SU-DHL-6 (cell line): ENCODE measurements at regions not wholly inside any gene's neighbourhood (a gene's known extent, or its start where the extent isn't known, plus 50 kb on each side); places are given as distances from the start of the nearest gene placed in this dataset.

ENCODE experiments used
- H2AFZ ChIP-seq: fragments of 200-600 bp; sonication (generic); 2 replicates; pipeline ENCODE4 v1.6.1; 2014; ENCODE audit warnings: low read depth, mild to moderate bottlenecking, moderate library complexity, mixed read lengths, antibody characterized with exemption, low read length; ENCODE audit not compliant: severe bottlenecking
- H3F3A ChIP-seq: fragments of 200-600 bp; shearing (Covaris generic); 2 replicates; pipeline ENCODE4 v1.6.0; 2016; ENCODE audit warnings: antibody characterized with exemption, mild to moderate bottlenecking; ENCODE audit not compliant: insufficient read depth
- H3K27ac ChIP-seq: fragments of 200-600 bp; sonication (generic); 2 replicates; pipeline ENCODE4 v1.5.1; 2016; ENCODE audit warnings: low read depth, mild to moderate bottlenecking, low read length, moderate library complexity, mixed read lengths
- H3K27me3 ChIP-seq: fragments of 200-600 bp; sonication (generic), shearing (Covaris generic); 2 replicates; pipeline ENCODE4 v1.6.0; 2014; ENCODE audit warnings: mild to moderate bottlenecking, low read length
- H3K36me3 ChIP-seq: fragments of 200-600 bp; sonication (generic); 2 replicates; pipeline ENCODE4 v1.6.1; 2014; ENCODE audit warnings: mild to moderate bottlenecking, low read length, mixed read lengths
- H3K4me2 ChIP-seq: fragments of 300-600, 200-600 bp; shearing (Covaris generic), sonication (generic); 2 replicates; pipeline ENCODE4 v1.6.0; 2014; ENCODE audit warnings: low read length, low read depth, mild to moderate bottlenecking; ENCODE audit not compliant: poor library complexity, severe bottlenecking
- H3K4me3 ChIP-seq: fragments of 200-600 bp; sonication (generic); 2 replicates; pipeline ENCODE4 v1.5.1; 2014; ENCODE audit warnings: antibody characterized with exemption, low read length, mild to moderate bottlenecking, mixed read lengths; ENCODE audit not compliant: insufficient read depth, poor library complexity, severe bottlenecking
- H3K79me2 ChIP-seq: fragments of 200-600 bp; sonication (generic); 2 replicates; pipeline ENCODE4 v1.6.1; 2014; ENCODE audit warnings: mild to moderate bottlenecking, low read length, moderate library complexity; ENCODE audit not compliant: insufficient read depth
- H3K9ac ChIP-seq: fragments of 200-600 bp; sonication (generic); 2 replicates; pipeline ENCODE4 v1.7.0; 2014; ENCODE audit warnings: mild to moderate bottlenecking, low read length
- H3K9me2 ChIP-seq: fragments of 200-600 bp; sonication (generic); replicated peaks from 2 replicates; pipeline ENCODE4 v1.6.1; 2014; ENCODE audit warnings: low read length; ENCODE audit not compliant: insufficient read depth
- H3K9me3 ChIP-seq: fragments of 200-600 bp; sonication (generic); 2 replicates; pipeline ENCODE4 v1.6.1; 2014; ENCODE audit warnings: low read length, mixed read lengths; ENCODE audit not compliant: insufficient read depth
- H4K20me1 ChIP-seq: fragments of 200-600 bp; sonication (generic); 2 replicates; pipeline ENCODE4 v1.6.1; 2014; ENCODE audit warnings: low read depth, mild to moderate bottlenecking, antibody characterized with exemption, low read length, moderate library complexity, mixed read lengths
- CTCF ChIP-seq: fragments of 200-600 bp; sonication (generic); IDR thresholded peaks from one replicate; pipeline ENCODE4 v1.5.1; 2017; ENCODE audit warnings: antibody characterized with exemption, mild to moderate bottlenecking, low read length, moderate library complexity; ENCODE audit not compliant: insufficient read depth, poor library complexity, severe bottlenecking
- EZH2phosphoT487 ChIP-seq: fragments of 200-600 bp; sonication (generic), shearing (Covaris generic); conservative IDR thresholded peaks from 2 replicates; pipeline ENCODE4 v1.6.1; 2018; ENCODE audit warnings: mild to moderate bottlenecking, antibody characterized with exemption, low read length, moderate library complexity, mixed read lengths

DNA sequence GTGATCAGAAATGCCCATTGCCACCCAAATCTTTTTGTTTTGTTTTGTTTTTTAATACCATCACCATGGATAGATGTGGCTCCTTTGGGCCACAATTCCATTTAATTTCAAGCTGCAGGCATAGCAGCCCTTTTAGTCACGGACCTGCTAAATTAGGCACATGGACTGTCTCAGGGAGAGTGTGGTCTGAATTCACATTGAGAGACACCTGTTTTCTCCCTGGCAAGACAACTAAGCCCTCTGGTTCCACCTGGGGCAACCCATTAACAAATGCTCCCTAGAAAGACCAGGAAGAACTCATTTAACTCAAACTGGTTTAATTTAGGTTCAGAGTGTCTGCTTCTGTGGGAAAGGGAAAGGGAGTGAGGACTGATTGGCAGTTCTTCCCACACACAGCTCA lies 88.2 kb upstream of the ANKRD1 start:
- no peak overlapping the region for H3K27ac ChIP-seq
- H3K79me2 ChIP-seq, result no peaks in the 10 kb centered on the region
- H3K4me2 ChIP-seq, result no peak overlapping the region
- TF ChIP-seq EZH2phosphoT487 (no peak), CTCF (no peak)
- H3K9me3 ChIP-seq, result no peaks in the 10 kb centered on the region
- H3F3A ChIP-seq, result no peaks in the 10 kb centered on the region
- no peak overlapping the region for H3K4me3 ChIP-seq
- H4K20me1 ChIP-seq, result no peaks in the 10 kb centered on the region
- no peaks in the 10 kb centered on the region for H3K9me2 ChIP-seq
- no peaks in the 10 kb centered on the region for H3K27me3 ChIP-seq
- no peak overlapping the region for H3K9ac ChIP-seq
- H2AFZ ChIP-seq, result no peak overlapping the region
- no peaks in the 10 kb centered on the region for H3K36me3 ChIP-seq

DNA sequence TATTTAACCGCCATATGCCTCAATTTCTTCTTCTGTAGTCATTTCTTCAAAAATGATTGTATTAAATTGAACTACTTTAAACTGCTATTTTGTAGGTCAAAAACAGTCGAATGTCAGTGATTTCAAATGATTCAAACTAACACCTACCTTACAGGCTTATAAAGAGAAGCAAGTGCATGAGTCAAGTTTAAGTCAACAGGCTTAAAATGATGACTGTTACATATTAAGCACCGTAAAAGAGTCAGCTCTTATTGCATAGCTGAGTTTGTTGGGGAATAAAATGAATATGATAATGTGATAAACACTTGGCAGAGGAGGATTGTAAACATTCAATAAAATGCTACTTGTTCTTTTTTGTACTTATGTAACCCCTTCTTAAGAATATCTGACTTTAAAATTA lies 90.1 kb upstream of the ANKRD1 start:
- Histone ChIP-seq H3K9me3 (no peaks in the 10 kb centered on the region), H3K9ac (no peak overlapping the region), H3K4me3 (no peak overlapping the region), H3K36me3 (no peaks in the 10 kb centered on the region), H3F3A (no peaks in the 10 kb centered on the region), H3K9me2 (no peaks in the 10 kb centered on the region), H3K27me3 (no peaks in the 10 kb centered on the region), H2AFZ (no peak overlapping the region), H4K20me1 (no peaks in the 10 kb centered on the region), H3K27ac (no peak overlapping the region), H3K79me2 (no peaks in the 10 kb centered on the region), H3K4me2 (no peak overlapping the region)
- TF ChIP-seq CTCF (no peak), EZH2phosphoT487 (no peak)

DNA sequence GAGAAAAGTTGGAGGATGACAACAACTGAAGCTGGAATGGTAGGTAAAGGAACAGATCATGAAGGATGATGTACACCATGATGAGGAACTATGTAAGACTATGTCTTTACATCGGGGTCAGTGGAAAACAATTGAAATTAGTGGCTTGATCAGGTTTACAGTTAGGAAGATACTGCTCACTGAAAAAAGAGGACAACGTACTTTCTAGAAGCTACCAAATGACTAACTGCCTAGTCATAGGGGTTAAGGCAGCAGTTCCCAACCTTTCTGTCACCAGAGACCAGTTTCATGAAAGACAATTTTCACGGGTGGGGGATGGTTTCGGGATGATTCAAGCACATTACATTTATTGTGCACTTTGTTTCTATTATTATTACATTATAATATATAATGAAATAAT lies 91.6 kb upstream of the ANKRD1 start:
- Histone ChIP-seq H3K36me3 (no peaks in the 10 kb centered on the region), H2AFZ (no peak overlapping the region), H3K27ac (no peak overlapping the region), H3F3A (no peaks in the 10 kb centered on the region), H3K79me2 (no peaks in the 10 kb centered on the region), H3K9me3 (no peaks in the 10 kb centered on the region), H3K4me2 (no peak overlapping the region), H3K27me3 (no peaks in the 10 kb centered on the region), H3K9ac (no peak overlapping the region), H3K4me3 (no peak overlapping the region), H3K9me2 (no peaks in the 10 kb centered on the region), H4K20me1 (no peaks in the 10 kb centered on the region)
- TF ChIP-seq CTCF, result no peak
- no peak for TF ChIP-seq EZH2phosphoT487

DNA sequence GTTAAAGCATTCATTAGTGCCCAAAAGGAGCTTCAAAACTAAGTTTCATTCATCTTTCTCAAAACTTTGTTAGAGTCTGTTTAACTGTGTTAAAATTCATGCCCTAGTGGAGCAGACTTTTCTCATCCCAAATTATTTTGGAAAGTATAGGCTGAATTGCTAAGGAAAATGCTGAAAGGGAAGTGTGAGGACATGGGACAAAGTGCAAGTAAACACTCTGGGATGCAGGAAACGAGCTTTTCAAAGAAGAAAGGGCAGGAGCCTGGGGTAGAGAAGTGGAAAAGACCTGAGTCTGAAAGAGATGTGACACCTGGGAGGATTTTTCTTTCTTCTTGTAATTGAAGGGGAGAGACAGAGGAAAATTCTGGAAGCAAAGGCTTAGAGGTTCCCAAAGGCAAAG lies 93.1 kb upstream of the ANKRD1 start:
- Histone ChIP-seq H2AFZ (no peak overlapping the region), H4K20me1 (no peaks in the 10 kb centered on the region), H3K36me3 (no peaks in the 10 kb centered on the region), H3K9me2 (no peaks in the 10 kb centered on the region), H3K9me3 (no peaks in the 10 kb centered on the region), H3K79me2 (no peaks in the 10 kb centered on the region), H3F3A (no peaks in the 10 kb centered on the region), H3K4me2 (no peak overlapping the region), H3K27ac (no peak overlapping the region), H3K4me3 (no peak overlapping the region), H3K27me3 (no peaks in the 10 kb centered on the region), H3K9ac (no peak overlapping the region)
- TF ChIP-seq EZH2phosphoT487, result no peak
- TF ChIP-seq CTCF, result no peak
